ENCODE measurements at regions not wholly inside any gene's neighbourhood (a gene's known extent, or its start where the extent isn't known, plus 50 kb on each side); places are given as distances from the start of the nearest gene placed in this dataset.

- H3K9me3 ChIP-seq (ENCODE audit: control insufficient read depth, insufficient read depth, low read length) = no peaks in the 10 kb centered on the region
- no peak overlapping the region for H2BK5ac ChIP-seq (ENCODE audit: low read depth, low read length, poor library complexity, severe bottlenecking)
- BruUV-seq (replicated peaks) = no TSS peak
- H3K27me3 ChIP-seq (ENCODE audit: control insufficient read depth, insufficient read depth, low read length) = no peaks in the 10 kb centered on the region
- H3K4me2 ChIP-seq (ENCODE audit: low read depth, low read length) = no peak overlapping the region; the same call in 1 of the 2 replicates
- intact Hi-C loops (cut with micrococcal nuclease) (no loop called here), dilution Hi-C loops (cut with HindIII; ENCODE audit: low sequenced_read_pairs, unreplicated experiment) (no loop called here), in situ Hi-C loops (cut with MboI; ENCODE audit: low sequenced_read_pairs) (no loop called here)
- POLR2A ChIA-PET (ENCODE audit: unreplicated experiment) = no interaction called here
- H3K14ac ChIP-seq (replicated peaks; ENCODE audit: low read depth, low read length) = no peak overlapping the region
- H3K56ac ChIP-seq (ENCODE audit: extremely low read depth, insufficient read depth, low read length) = no peak overlapping the region
- no peak overlapping the region for H3K4ac ChIP-seq (ENCODE audit: low read depth, low read length)
- H3K23ac ChIP-seq (ENCODE audit: low read depth, low read length) = no peak overlapping the region
- TF ChIP-seq NFE2L2 (IDR thresholded peaks at IDR 0.05; ENCODE audit: low read depth, low read length) (no peak), CHD1 (IDR thresholded peaks at IDR 0.05; ENCODE audit: low read depth, low read length) (no peak)
- no peak overlapping the region for H4K5ac ChIP-seq (ENCODE audit: low read depth, low read length)
- no peak overlapping the region for H3K18ac ChIP-seq (ENCODE audit: low read depth, low read length)
- DNase-seq (peak; percentile 65), ATAC-seq (ENCODE audit: low read depth) (peak; percentile 71; the same call in 1 of the 2 replicates)
- no peak overlapping the region for H2AFZ ChIP-seq (replicated peaks; ENCODE audit: low read length, poor library complexity)
- no peak overlapping the region for H4K8ac ChIP-seq (ENCODE audit: low read depth in 2 of 2, low read length in 2 of 2)
- no peak overlapping the region for H2AK5ac ChIP-seq (ENCODE audit: low read depth, low read length)
- no peaks in the 10 kb centered on the region for H3K9me1 ChIP-seq (ENCODE audit: insufficient read depth, low read length)
- H2BK120ac ChIP-seq (ENCODE audit: low read depth, low read length) = no peak overlapping the region
- no CpG with 5 or more reads among the region's 2 CpGs for WGBS, 2 experiments (ENCODE audit: extremely low coverage in 2 of 2, insufficient read length in 1 of 2)
- H3K4me1 ChIP-seq (ENCODE audit: control insufficient read depth, insufficient read depth, low read length) = no peaks in the 10 kb centered on the region
- H3K36me3 ChIP-seq (ENCODE audit: control insufficient read depth, insufficient read depth, low read length) = no peaks in the 10 kb centered on the region
- no peak overlapping the region for H3K27ac ChIP-seq (ENCODE audit: insufficient read depth, low read length)
- no peak overlapping the region for H2AK9ac ChIP-seq (replicated peaks; ENCODE audit: low read depth, low read length, poor library complexity)
- no peak overlapping the region for H2BK20ac ChIP-seq (ENCODE audit: low read depth, low read length)
- no peak overlapping the region for H4K91ac ChIP-seq (ENCODE audit: insufficient read depth, low read depth, low read length)
- H2BK15ac ChIP-seq (ENCODE audit: low read depth, low read length) = no peak overlapping the region
- no peaks in the 10 kb centered on the region for H3K79me1 ChIP-seq (ENCODE audit: low read depth in 1 of 2, low read length in 2 of 2)
- no peak overlapping the region for H3K9ac ChIP-seq (ENCODE audit: low read depth, low read length)
- H3K4me3 ChIP-seq (ENCODE audit: insufficient read depth, low read depth, low read length) = no peak overlapping the region
- CTCF ChIA-PET = no interaction called here
- H4K20me1 ChIP-seq (ENCODE audit: insufficient read depth, low read length) = no peaks in the 10 kb centered on the region
Observed at GRCh38 chr7:116101704-116102103, 71.1 kb upstream of the TFEC start.
